Psoas muscle (tissue), 7 donors: ENCODE measurements at regions not wholly inside any gene's neighbourhood (a gene's known extent, or its start where the extent isn't known, plus 50 kb on each side); places are given as distances from the start of the nearest gene placed in this dataset.

Source experiments
- ATAC-seq, 4 donors: fragments of 200-7000 bp; cut with Tn5 transposase; one replicate each; pipeline ENCODE4 v1.9.1; 2020; ENCODE audit warnings: moderate library complexity in 3 of 4, mild to moderate bottlenecking in 2 of 4
- DNase-seq, 2 donors: peaks; one replicate each; pipeline ENCODE4 v3.0.0-alpha.2; 2020
- H3K27ac ChIP-seq: fragments of 200-600 bp; one replicate; pipeline ENCODE4 v1.8.0; 2022
- H3K27me3 ChIP-seq, 3 donors: fragments of 200-600 bp in 1 of 3; one replicate each; pipeline versions ENCODE4 v1.6.1 to v1.8.0; 2013 to 2022; ENCODE audit warnings: low read length in 2 of 3, mild to moderate bottlenecking in 2 of 3, moderate library complexity in 1 of 3; ENCODE audit not compliant: insufficient read depth in 3 of 3
- H3K36me3 ChIP-seq, 2 donors: fragments of 200-600 bp in 1 of 2; one replicate each; pipeline versions ENCODE4 v1.6.1 to v1.8.0; 2013 to 2022; ENCODE audit warnings: low read depth in 1 of 2, mild to moderate bottlenecking in 1 of 2, moderate library complexity in 1 of 2; ENCODE audit not compliant: insufficient read depth in 1 of 2
- H3K4me1 ChIP-seq: fragments of 200-600 bp; one replicate; pipeline ENCODE4 v1.8.0; 2022
- H3K4me3 ChIP-seq: fragments of 200-600 bp; one replicate; pipeline ENCODE4 v1.8.0; 2022; ENCODE audit warnings: mild to moderate bottlenecking
- H3K9me3 ChIP-seq: fragments of 200-600 bp; one replicate; pipeline ENCODE4 v1.8.0; 2022
- WGBS, 3 donors: extraction: QIAGEN DNeasy Blood & Tissue Kit; methylation state at CpG; one replicate each; pipeline versions ENCODE4 v1.1.6 to v1.1.7; 2013; 5-methylcytosine and 5-hydroxymethylcytosine counted together
- intact Hi-C, 2 donors: fragments of 100-400 bp; cut with DNase I; formaldehyde crosslinking; loops; one replicate each; pipeline versions ENCODE4 v1.11.0 to v1.14.2; 2022
- TF ChIP-seq, protein P1 (sequence below): fragments of 200-600 bp; IDR thresholded peaks from one replicate; pipeline ENCODE4 v1.8.0; 2022; ENCODE audit warnings: antibody characterized with exemption
- donor health status: healthy with polysubstance abuse.
- donor health status: DM: no; HTN: no; CAD: no; lungs with moderate emphysema.
- donor health status: Bipolar disorder and iron deficiency.
- donor health status: healthy.
- donor health status: DM: yes; HTN: yes; CAD: no.
- donor health status: DM: no; HTN: no; CAD: no.
- donor health status: DM: yes; HTN: yes; CAD: no.

DNA sequence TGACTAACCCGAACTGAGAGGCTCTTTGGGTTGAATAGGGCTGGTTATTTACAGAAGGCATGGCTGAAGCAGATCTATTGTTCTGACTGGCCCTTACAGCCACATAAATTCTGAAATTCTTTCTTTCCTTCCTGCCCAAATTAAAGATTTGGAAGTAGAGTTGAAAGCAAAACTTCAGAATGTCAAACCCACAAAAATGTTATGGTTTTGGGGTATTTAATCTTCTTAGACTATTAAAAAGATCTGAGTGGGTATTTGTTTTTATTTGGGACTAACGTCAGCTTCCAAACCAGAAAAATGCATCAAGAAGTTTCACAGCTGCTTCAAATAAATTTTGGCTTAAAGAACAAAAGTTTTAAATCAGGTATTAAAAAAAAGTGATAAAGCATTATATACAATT lies 124.5 kb downstream of the AHR start:
- intact Hi-C loops = no loop called here
- TF ChIP-seq, protein P1, sequence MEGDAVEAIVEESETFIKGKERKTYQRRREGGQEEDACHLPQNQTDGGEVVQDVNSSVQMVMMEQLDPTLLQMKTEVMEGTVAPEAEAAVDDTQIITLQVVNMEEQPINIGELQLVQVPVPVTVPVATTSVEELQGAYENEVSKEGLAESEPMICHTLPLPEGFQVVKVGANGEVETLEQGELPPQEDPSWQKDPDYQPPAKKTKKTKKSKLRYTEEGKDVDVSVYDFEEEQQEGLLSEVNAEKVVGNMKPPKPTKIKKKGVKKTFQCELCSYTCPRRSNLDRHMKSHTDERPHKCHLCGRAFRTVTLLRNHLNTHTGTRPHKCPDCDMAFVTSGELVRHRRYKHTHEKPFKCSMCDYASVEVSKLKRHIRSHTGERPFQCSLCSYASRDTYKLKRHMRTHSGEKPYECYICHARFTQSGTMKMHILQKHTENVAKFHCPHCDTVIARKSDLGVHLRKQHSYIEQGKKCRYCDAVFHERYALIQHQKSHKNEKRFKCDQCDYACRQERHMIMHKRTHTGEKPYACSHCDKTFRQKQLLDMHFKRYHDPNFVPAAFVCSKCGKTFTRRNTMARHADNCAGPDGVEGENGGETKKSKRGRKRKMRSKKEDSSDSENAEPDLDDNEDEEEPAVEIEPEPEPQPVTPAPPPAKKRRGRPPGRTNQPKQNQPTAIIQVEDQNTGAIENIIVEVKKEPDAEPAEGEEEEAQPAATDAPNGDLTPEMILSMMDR = no peak
- Histone ChIP-seq H3K4me3 (no peak overlapping the region), H3K4me1 (no peaks in the 10 kb centered on the region), H3K9me3 (peaks cover 5% of the 10 kb centered on the region), H3K36me3 (no peaks in the 10 kb centered on the region), H3K27ac (no peak overlapping the region), H3K27me3 (no peaks in the 10 kb centered on the region)
- WGBS, 3 donors = 30 to 48% (median 36%) methylated on average over 2 of the region's 2 CpGs
- DNase-seq = no peak
- ATAC-seq = no peak

DNA sequence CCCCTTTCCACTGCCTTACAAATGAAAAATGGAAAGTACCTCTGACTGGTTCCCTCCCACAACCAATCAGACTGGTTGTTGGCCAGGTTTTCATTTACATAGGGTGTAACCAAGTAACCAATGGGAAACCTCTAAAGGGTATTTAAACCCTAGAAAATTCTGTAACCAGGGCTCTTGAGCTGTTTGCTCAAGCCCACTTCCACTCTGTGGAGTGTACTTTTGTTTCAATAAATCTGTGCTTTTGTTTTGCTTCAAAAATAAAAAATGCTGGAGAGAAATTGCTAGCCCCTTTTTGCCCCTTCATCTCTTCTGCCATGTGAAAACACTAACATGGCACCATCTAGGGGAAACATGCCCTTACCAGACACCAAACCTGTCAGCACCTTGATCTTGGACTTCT lies 129.5 kb downstream of the AHR start:
- TF ChIP-seq, protein P1 = no peak
- ATAC-seq (no peak), DNase-seq (no peak)
- Histone ChIP-seq H3K27me3 (no peaks in the 10 kb centered on the region), H3K4me3 (no peak overlapping the region), H3K36me3 (no peaks in the 10 kb centered on the region), H3K27ac (no peak overlapping the region), H3K9me3 (peaks cover 6% of the 10 kb centered on the region), H3K4me1 (no peaks in the 10 kb centered on the region)
- intact Hi-C loops = no loop called here

DNA sequence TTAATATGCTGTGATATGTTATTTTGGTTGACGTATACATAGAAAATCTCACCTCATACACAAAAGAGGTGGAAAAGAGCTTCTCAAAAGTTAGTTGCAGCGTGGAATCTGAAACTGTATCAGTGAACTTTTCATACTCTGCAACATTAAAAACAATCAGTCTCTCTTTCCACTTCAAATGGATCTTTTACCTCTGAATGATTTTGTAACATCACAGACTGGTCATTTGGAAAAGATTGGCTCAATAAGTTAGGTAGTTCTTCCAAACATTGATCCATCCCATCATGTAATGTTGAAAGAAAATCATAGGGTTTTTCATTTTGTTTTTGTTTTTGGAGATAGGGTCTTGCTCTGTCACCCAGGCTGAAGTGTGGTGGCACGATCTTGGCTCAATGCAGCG lies 131.1 kb downstream of the AHR start:
- TF ChIP-seq, protein P1 = no peak
- no peak overlapping the region for H3K27ac ChIP-seq
- WGBS, 3 donors = 64 to 88% (median 68%) methylated on average over 4 of the region's 4 CpGs
- no peak for ATAC-seq
- no peak for DNase-seq
- no peaks in the 10 kb centered on the region for H3K27me3 ChIP-seq
- intact Hi-C loops = no loop called here
- no peaks in the 10 kb centered on the region for H3K4me1 ChIP-seq
- peaks cover 6% of the 10 kb centered on the region for H3K9me3 ChIP-seq
- no peaks in the 10 kb centered on the region for H3K36me3 ChIP-seq
- no peak overlapping the region for H3K4me3 ChIP-seq

DNA sequence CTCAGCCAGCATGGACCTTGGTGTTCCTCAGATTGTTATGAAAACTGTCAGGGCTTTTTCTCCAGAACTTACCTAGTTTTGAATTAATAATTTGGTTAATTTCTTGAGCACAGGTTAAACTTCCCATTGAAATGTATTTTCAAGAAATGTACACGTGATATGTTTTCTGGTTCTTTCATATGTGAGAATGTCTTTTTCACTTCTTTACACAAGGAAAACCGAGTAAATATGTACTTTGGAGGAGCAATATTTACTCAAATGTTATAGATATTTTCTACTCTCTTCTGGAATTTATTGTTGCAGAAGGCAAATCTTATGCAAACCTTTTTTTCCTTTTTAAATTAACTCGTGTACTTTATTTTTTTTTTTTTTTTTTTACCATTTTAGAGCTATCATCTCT lies 134.3 kb downstream of the AHR start:
- no peak for ATAC-seq
- Histone ChIP-seq H3K27ac (no peak overlapping the region), H3K4me3 (no peak overlapping the region), H3K4me1 (no peaks in the 10 kb centered on the region), H3K9me3 (peaks cover 3% of the 10 kb centered on the region), H3K27me3 (no peaks in the 10 kb centered on the region), H3K36me3 (no peaks in the 10 kb centered on the region)
- no peak for DNase-seq
- TF ChIP-seq, protein P1 = no peak
- 50 to 73% (median 72%) methylated on average over 3 of the region's 3 CpGs for WGBS, 3 donors
- intact Hi-C loops = no loop called here

DNA sequence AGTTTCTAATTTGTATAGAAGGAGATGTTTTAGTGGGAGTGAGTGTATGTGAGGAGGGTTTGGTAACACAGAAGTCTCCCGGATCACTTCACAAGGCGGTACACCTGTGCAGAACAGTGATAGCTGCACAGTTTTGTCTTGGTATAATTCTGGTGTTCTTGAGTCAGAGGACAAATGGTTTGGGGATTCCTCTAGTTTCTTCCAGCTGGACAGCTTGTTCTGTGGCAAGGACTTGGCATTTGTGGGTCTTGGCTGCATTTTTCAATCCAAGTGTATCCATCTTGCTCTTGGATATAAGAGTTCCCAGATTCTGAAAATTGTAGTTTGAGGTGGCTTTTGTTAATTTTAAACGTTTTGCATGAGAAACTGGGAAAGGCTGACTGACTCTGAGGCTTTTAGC lies 135.7 kb downstream of the AHR start:
- intact Hi-C loops = no loop called here
- Histone ChIP-seq H3K27me3 (no peaks in the 10 kb centered on the region), H3K36me3 (no peaks in the 10 kb centered on the region), H3K4me3 (no peak overlapping the region), H3K27ac (no peak overlapping the region), H3K9me3 (no peaks in the 10 kb centered on the region), H3K4me1 (no peaks in the 10 kb centered on the region)
- 57 to 73% (median 61%) methylated on average over 3 of the region's 3 CpGs for WGBS, 3 donors
- TF ChIP-seq, protein P1 = no peak
- ATAC-seq (no peak), DNase-seq (no peak)
